Activated CD8-positive, alpha-beta memory T cell treated with anti-CD3 and anti-CD28 coated beads for 24 hours (primary cell): ENCODE measurements at regions not wholly inside any gene's neighbourhood (a gene's known extent, or its start where the extent isn't known, plus 50 kb on each side); places are given as distances from the start of the nearest gene placed in this dataset.

ENCODE experiments used
- DNase-seq: peaks from one replicate; pipeline ENCODE4 v3.0.0-alpha.2; 2020

DNA sequence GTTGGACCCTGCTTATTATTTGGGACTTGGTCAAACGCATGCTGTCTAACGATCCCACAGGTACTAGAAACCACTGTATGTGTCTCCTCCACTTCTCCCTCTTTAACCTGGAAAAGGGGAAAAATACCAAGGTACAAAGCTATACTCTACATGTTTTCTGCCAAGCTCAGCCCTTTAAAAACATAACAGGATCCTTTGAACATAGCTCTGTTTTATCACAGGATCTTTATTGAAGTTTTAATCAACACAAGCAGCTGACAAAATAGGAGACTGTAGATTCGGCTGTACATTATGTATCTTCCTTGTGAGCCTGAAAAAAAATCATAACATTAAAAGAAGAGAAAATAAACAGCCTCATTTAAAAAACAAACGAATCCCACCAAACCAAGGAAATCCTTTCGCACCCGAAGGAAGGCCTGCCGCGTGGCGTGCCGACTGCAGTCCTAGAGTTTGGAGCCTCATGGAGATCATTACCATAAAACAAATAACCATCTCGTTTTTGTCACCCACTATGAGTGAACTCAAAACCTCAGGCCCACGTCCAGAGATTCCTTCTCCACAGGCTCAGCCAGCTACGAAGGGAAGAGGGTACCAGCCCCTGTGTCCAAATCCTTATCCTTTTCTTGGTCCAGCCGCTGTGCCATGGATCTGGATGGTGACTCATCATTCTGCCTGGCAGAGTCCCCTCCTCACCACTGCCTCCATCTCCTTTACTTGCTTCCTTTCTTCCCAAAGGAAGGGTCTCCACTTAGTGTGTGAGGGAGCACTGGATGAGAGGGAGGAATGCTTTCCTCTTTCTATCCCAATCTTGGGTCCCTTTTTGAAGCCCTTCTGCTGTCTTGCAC, 651.1 kb downstream of the CCDC171 start:
- no peak for DNase-seq

DNA sequence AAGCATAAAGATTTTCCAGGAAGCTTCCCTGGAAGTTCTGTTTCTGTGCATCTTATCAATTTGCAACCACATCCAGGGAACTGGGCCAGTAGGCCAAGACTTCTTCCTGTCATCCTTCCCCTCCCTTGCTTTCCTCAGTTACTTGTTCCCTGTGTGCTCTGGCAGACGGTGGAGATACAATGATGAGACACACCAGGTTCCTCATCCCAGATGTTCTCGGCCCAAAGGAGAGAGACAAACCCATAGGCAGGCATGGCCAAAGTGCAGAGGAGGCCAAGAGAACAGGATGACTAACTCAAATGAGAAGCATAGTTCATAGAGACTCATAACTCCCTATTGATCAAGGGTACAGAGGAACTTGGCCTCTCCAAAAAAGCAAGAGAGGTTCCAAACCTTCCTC, 652.6 kb downstream of the CCDC171 start:
- no peak for DNase-seq

DNA sequence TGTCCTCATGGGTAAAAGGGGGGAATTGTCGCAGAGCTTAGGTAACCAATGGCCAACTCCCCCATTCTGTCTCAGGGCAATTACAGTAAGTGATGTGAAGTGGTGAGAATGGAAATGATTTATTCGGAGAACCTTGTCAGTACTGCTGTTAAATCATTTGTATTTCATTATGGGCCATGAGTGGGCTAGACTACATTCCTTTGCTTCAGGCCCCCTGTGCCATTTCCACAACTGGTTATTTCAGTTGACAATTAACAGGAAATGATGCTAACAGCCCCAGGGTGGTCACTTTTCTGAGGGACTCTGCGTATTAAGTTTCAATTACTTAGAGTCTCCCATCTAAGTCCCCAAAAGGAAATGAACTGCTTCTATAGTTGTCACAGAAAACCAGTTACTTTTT, 653.7 kb downstream of the CCDC171 start:
- no peak for DNase-seq

DNA sequence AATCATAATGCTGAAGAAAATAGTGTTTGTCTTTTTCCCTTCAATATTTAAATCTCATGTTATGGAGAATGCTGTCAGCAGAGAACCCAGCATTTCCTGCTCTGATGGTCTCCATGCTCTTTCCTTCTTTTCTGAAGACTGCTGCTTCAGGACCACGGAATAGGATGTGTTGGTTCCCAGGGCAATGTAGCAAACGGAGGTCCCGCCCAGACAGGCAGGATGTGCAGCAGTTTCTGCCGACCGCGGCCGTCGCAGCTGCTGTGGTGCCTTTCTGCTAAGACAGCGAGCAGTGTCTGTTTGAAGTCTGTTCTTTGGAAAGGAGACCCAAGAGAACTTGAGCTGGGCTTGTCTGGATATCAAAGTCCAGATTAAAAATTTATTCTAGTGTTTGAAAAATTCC, 654.3 kb downstream of the CCDC171 start:
- no peak for DNase-seq

DNA sequence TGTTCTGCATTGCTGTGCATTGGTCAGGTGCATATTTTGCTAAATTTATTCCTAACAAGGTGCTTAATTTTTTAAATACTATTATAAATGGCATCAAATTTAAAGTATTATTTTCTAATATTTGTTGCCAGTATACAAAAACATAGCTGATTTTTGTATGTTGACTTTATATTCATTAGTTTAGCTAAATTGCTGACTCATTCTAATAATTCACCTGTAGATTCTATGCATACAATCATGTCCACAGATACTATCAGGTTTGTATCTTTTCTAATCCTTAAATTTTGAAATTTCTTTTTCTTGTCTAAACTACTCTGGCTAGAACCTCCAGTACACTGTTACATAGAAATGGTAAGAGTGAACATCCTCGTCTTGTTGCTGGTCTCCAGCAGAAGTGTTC, 657.6 kb downstream of the CCDC171 start:
- no peak for DNase-seq

DNA sequence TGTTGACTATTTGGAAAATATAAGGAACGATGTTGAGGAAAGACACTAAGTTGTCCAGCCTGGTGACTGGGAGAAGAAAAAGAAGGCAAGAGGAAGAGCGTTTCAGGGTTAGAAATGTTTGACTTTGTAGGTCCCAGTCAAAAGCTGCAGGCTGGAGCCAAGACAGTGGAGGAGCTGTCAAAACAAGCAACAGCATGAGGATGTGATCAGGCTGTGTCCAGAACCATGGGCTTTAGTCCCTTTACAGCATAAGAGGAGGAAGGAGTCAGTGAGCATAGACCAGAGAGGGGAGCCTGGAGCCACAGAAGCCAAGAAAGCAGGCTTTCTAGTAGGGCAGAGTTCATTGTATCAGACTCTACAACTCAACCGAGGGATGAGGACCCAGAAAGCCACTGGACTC, 658.5 kb downstream of the BNC2 start:
- no peak for DNase-seq

DNA sequence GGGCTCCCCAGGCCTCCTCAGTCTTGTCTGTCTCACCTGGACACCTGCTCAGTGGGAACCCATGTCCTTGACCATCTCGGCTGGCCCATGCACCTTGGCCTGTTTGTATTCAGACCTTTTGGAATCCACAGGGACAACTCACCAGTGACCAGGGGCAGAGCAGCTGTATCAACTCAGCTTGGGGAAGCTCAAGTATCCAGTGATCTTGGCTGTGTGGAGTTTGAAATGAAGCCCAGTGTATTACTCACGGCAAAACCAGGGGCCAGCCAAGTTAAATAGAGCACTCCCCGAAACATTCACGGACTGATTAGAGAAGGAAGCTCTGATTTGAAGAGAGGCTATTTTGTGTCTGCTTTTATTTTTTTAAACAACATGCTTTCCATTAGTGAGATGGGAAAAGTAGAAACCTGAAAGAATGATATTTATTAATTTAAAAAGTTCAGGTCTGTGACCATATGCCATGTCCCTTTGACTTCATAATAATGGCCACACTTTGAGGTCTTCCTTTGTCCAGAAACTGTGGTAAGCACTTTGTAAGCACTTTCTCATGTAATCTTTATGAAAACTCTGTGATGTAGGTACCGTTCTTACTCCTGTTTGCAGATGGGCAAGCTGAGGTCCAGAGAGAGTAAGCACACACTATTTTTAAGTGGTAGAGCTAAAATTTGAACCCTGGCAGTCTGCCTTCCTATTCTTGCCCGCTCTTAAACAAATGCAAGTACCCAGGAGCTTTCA, 656.5 kb downstream of the BNC2 start:
- no peak for DNase-seq

DNA sequence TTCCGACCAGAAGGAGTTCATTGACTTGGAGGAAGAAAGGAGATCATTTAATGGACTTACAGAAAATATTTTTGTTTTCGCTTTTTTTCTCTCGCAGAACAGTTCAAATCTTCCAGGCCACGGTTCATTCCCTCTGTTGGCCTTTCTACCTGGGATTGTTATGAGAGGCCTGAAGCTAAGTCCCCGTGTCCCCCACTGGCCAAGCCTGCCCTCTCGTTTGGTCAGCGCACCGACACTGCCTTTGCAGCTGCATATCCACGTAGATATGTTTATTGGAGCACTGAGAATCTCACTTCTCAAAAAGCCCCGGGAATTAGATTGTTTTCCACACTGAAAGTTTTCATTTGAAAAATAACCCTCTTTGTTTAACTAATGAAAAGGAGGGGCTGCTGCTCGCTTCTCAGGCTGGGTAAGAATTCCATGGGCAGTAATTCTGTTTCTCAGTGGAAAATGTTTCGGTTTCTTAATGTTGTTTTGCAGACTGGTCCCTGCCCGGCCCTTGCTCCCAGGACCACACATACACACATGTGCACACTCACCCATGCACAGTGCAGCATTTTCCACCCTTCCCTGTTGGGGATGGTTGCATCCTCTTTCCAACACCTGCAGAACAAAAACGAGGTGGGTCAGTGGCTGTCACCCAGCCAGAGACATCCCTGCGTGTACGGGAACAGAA, 655.7 kb downstream of the BNC2 start:
- no peak for DNase-seq

DNA sequence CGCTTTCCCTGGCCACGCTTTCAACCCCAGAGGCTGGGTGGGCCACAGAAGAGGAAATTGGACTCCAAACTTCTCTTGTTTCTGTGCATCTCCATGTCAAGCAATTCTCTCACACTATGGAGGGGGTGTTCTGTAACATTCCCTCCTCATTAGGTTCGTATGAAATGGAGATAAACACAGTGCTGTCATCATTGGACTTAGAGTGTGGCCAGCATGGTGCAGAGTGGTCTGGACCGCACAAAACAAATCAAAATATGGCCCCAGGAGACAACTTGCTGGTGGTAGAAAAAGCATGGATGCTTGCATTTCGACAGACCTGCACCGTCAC, 655.2 kb downstream of the BNC2 start:
- DNase-seq, result no peak

DNA sequence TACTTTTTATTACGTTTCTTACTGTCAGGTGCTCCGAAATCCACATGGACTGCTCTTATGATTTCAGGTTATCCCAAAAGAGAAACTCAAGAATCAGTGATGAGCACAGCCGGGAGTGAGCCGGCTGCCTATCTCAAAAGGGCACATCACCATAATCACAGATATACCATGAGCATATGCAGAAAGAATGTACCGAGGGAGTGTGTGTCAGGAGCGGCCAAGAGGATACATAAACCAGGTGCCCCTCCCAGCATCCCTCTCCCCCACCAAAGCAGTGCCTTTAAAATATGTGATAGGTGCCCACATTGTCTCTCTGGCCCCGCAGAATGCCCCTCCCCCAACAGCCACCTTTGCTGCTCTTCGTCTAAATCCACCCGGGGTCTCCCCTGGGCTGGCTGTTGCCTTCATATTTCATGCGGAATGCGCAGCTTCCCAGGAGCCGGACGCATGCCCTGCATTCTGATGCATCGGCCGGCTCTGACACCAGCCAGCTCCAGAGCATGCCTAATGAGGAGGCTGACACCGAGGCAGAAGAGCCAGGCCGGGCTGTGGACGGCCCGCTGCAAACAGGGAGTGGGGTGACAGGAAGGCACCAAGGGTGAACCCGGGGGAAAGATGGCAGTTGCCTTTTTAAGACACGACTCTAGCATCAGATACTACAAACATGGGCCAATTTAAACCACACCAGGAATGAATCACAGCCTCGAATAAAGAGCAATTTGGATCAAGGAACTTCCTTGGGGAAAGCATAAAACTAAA, 652.3 kb downstream of the BNC2 start:
- DNase-seq, result no peak

DNA sequence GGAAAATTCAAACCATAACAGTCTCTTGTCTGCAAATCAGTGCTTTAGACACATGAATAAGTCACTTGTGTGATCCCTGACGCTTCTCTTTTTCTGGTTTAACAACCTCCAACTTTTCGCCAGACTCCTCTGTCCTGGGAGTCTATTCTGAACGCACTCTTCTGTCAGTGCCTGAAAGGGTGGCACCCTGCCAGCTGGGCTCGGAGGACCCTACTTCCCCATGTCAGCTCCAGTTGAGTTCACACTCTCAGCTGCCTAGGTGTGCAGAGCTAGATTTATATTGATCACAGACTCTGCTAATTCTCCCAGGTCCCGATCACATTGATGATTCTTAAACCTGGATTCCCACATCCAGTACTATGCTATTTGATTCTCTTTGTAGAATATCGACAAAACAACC, 649.1 kb downstream of the BNC2 start:
- DNase-seq, result no peak

DNA sequence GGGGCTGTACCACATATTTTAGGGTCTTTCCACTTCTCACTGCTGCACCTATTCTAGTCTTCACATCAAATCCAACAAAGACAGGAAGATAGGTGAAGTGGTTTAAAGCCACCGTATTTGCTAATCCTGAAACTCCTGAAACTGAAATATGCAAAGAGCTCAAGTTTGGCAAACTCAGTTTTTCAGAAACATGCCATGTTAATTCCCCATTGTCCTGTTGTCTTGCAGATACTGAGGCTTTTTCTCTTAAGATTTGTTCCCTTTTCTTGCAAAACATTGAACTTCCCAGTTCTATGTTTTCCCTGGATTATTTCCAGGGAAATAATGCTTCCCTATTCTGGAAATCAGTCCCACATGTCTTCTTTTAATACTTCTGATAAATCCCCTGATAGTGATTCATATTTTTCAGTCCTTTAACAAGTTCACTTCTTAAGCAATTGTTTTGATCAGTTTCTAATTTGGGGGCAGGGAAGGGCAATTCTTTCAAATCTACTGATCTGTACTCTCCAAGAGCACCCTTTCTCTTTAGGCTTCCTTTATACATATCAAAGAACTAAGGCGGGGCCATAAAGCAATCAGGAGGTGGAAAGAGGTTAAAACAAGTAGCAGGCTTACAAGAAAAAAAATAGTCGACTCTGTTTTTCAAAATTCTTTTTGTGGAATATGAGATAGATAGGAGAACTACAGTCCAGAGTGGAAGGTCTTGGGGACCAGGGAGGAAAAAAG, 648.5 kb downstream of the BNC2 start:
- no peak for DNase-seq

DNA sequence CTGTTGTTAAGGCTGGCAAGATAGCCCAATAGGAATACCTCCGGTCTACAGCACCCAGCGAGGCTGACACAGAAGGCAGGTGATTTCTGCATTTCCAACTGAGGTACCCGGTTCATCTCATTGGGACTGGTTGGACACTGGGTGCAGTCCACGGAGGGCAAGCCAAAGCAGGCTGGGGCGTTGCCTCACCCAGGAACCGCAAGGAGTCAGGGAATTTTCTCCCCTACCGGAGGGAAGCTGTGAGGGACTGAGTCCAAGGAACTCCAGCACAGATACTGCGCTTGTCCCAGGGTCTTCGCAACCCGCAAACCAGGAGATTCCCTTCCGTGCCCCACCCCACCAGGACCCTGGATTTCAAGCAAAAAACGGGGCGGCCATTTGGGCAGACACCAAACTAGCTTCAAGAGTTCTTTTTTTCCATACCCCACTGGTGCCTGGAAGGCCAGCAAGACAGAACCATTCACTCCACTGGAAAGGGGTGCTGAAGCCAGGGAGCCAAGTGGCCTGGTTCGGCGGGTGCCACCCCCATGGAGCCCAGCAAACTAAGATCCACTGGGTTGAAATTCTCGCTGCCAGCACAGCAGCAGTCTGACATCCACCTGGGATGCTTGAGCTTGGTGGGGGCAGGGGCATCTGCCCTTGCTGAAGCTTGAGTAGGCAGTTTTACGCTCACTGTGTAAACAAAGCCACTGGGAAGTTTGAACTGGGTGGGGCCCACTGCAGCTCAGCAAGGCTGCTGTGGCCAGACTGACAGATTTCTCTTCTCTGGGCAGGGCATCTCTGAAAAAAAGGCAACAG, 647.2 kb downstream of the BNC2 start:
- no peak for DNase-seq

DNA sequence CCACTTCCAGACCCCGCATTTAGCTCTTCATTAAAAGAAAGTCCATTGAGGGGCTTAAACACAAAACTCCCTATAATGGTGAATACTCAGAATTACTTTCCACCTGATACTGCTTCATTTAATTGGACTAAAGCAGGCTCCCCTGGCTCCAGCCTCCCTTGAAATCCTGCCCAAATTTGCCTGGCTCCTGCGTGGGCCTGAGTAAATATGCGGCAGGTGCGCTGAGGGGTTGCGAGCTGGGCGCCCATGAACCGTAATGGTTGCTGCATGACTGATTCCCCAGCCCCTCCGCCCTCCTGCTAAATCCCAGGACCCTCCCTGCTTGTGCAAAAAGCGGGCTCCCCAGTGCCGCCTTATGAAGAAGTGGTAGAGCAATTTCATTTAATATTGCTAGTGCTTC, 639.7 kb downstream of the BNC2 start:
- DNase-seq, result no peak

DNA sequence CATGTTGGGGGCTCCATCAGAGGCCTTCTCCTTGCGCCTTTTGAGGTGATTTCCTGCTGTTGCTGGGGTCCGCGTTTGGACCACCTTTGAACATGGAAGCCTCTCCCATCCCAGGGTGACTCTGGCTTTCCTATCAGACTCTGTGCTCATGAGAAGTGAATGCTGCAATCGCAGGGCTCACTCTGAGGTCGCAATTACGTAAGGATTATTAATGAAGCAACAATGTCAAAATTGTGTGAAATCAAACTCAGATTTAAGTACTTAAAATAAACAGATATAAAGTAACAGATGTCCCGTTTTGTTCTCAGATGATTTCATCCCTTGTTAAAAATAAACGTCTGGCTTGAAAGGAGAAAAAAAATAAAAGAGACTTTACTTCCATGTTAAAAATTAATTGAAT, 634.2 kb downstream of the BNC2 start:
- no peak for DNase-seq

DNA sequence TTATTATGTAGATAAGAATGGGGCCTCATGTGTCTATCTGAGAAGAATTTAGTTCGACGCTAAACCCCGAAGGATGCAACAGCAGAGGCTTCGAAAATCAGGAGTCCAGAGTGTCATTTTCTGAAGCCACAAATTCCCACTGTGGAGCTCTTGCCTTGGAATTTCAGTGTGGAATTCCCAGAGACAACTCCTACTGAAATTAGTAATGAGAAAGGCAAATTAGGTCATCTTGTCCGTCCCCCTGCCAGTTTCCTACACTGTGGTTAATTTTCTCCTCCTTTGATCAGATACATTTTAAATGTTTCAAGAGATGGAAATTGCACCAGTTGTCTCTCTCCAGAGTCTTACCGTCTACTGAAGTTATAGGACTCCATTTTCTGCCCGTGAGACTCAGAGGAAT, 633.6 kb downstream of the BNC2 start:
- DNase-seq, result no peak

DNA sequence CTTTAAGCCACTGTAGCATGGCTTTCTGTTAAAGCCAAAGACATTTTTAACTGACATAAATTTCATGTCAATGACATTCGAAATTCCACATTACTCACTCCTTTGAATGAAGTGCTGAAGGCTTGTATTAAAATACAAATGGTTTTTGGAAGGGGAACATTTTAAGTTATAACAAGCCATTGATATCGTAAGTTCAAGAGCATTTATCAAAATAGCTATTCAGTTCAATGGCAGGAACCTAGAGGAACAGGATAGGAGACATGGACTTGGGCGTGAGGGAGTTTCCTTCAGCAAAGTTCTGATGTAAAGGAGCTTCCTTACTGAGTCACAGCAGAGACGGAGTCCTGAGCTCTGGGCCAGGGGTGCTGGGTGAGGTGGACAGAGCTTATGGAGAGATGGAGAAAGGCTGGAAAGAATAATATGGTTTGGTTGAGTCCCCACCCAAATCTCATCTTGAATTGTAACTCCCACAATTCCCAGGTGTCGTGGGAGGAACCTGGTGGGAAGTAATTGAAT, 631.8 kb downstream of the BNC2 start:
- no peak for DNase-seq

DNA sequence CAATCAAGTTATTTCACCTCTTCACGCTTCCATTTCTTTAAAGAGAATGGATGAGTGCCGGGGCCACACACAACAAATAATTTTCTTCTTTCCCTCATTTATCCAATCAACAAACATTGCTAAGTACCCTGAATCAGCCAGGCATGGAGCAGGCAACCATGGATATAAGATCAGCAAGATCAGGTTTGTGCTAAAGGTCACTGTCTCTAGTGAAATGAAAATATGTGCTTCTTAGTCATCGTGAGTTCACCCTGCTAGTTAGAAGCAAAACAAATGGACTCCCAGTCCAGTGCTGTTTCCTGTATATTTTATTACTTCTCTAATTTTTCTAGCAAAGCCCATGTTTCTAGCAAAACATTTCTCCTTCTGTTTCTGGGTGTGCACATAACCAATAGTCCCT, 629.2 kb downstream of the BNC2 start:
- no peak for DNase-seq

DNA sequence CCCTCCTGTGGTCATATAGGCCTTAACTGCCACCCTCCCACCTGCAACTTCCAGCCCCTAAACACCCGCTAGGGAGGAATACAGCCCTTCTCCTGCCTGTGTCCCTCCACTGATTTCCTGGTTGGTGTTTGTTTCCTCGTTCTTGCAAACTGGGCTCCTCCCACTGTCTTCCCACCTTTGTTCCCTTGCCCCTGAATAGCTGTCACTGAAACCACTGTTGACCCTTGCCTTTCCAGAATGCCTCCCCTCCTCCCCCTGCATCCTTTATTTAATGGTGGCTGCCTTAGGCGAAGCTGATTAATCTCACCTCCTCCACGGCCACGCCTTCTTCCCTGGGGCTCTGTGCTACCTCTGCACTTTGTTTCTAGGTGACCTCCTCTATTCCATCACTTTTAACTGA, 626.7 kb downstream of the BNC2 start:
- no peak for DNase-seq

DNA sequence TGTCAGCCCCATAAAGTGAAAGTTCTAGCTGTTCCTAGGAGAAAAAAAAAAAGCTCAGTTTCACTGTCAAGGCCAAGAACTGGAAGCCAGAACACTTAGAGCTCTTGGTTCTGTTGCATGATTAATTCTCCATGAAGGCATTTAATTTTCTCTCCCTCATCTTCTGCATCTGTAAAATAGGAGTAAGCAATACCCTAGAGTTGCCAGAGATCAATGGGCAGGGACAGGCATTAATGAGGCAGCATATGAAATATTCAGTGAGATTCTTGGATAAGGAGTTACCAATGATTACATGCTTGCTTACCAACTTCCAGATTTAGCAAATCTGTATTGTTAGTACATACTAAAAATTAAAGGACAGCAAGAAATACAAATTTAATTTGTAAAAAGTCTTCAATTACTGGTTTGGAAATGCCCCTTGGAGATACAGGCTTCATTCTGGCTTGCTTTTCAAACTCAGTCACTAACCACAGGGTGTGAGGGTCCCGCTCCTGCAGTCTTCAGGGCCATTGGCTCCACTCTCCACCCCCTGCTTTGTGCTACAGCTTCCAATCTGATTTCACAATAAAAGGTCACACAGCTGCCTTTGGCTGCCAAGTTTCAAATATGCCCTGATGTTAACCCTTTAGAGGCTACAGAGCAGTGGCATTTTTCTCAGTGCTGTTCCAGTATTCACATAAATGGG, 624.6 kb downstream of the BNC2 start:
- no peak for DNase-seq

DNA sequence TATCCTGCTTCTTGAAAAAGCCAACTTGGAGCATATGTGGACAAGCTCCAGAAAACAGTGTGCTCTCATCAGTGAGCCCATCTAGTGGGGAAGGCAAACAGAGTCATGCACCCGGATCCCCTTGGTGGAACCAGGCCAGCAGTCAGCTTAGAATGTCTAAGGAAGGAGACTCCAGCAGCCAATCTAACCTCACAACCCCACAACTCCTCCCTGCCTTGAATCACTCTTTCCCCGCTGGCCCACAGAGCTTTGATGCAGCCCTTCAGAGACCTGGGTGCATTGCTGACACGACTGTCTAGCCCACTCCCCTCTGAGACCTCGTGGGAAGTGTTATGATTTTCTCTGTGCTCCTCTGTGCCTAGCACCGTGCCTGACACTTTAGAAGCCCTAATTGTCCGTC, 623.7 kb downstream of the BNC2 start:
- DNase-seq, result no peak
